ENCODE measurements at regions not wholly inside any gene's neighbourhood (a gene's known extent, or its start where the extent isn't known, plus 50 kb on each side); places are given as distances from the start of the nearest gene placed in this dataset.

DNA sequence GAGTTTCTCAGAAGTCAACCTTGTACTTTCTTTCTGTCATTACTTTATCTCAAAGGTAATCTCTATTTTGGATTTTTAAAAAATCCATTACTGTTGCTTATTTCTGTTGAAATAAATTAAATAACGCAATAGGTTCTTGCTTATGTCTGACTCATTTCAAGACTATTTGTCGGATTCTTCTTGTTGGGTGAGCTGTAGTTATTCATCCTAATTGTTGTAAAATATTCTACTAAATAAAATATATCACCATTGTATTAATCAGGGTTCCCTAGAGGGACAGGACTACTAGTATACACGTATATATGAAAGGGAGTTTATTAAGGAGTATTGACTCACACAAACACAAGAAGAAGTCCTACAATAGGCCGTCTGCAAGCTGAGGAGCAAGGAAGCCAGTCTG lies 403.9 kb upstream of the CYRIA start:
- no peaks in the 10 kb centered on the region for H3K27me3 Mint-ChIP-seq (ENCODE audit: low read depth)
- H3K36me3 Mint-ChIP-seq (ENCODE audit: low read depth), result no peaks in the 10 kb centered on the region
- H3K9me3 Mint-ChIP-seq, result peaks cover 6% of the 10 kb centered on the region
- no peak overlapping the region for H3K27ac Mint-ChIP-seq
- H3K4me1 Mint-ChIP-seq (ENCODE audit: low read depth), result no peaks in the 10 kb centered on the region
- H3K4me3 Mint-ChIP-seq, result no peak overlapping the region

GRCh38 chr2:17068021-17068420 lies 402.4 kb upstream of the CYRIA start:
- no peaks in the 10 kb centered on the region for H3K4me1 Mint-ChIP-seq (ENCODE audit: low read depth)
- H3K27me3 Mint-ChIP-seq (ENCODE audit: low read depth), result no peaks in the 10 kb centered on the region
- H3K4me3 Mint-ChIP-seq, result no peak overlapping the region
- peaks cover 6% of the 10 kb centered on the region for H3K9me3 Mint-ChIP-seq
- no peak overlapping the region for H3K27ac Mint-ChIP-seq
- no peaks in the 10 kb centered on the region for H3K36me3 Mint-ChIP-seq (ENCODE audit: low read depth)

DNA sequence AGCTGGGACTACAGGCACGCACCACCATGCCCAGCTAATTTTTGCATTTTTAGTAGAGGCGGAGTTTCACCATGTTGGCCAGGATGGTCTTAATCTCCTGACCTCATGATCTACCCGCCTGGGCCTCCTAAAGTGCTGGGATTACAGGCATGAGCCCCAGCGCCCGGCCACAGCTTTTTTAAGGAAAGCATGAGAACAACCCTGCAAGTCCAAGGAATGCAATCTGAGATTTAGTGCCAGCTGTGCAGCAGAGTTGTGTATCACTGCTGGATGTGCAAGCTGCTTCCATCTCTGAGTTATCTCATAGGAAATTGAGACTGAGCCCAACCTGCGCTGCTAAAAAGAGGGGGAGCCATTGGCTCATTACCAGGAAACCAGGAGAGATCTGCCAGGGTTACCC lies 399.9 kb upstream of the CYRIA start:
- peaks cover 3% of the 10 kb centered on the region for H3K9me3 Mint-ChIP-seq
- no peaks in the 10 kb centered on the region for H3K36me3 Mint-ChIP-seq (ENCODE audit: low read depth)

DNA sequence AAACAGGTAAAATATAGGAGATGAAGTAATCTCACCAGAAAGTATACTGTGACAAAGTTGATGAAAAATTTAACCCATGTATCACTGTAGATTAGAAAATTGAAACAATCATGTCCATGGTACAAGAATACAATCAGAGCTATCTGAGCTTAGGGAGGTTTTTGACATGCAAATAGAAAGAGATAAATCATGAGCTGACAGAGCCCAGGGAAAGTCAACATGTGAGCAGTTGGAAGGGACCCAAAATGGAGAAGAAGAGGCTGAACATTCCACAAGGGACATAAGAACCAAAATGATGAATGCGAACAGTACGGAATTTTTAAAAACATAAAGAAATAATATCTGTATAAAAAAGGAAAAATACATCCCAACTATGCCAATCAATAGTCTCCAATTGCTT lies 395.4 kb upstream of the CYRIA start:
- no peaks in the 10 kb centered on the region for H3K27me3 Mint-ChIP-seq (ENCODE audit: low read depth)
- H3K4me3 Mint-ChIP-seq, result no peak overlapping the region
- H3K4me1 Mint-ChIP-seq (ENCODE audit: low read depth), result no peaks in the 10 kb centered on the region
- no peaks in the 10 kb centered on the region for H3K9me3 Mint-ChIP-seq
- H3K27ac Mint-ChIP-seq, result no peak overlapping the region
- no peaks in the 10 kb centered on the region for H3K36me3 Mint-ChIP-seq (ENCODE audit: low read depth)

More for the DNA sequence above, 399.9 kb upstream of the CYRIA start:
- Mint-ChIP-seq H3K27me3 (ENCODE audit: low read depth) (no peaks in the 10 kb centered on the region), H3K4me3 (no peak overlapping the region), H3K27ac (no peak overlapping the region), H3K4me1 (ENCODE audit: low read depth) (no peaks in the 10 kb centered on the region)

DNA sequence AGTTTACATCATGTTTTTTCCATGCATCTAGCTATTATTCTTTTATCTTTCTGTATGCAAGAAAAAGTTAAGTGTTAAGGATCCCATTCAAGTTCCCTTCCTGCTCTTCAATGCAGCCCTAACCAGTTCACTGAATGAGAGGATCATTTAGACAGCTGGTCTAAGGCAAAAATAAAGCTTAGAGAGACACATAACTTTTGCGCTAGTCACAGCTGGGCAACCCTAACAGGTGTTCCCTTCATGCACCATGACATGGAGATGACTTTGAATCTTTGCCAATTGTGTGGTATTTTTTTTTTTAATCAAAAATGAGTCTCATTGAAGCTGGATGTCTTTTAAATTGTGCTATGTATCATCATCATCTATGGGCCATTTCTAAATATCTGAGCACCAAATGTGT lies 393.8 kb upstream of the CYRIA start:
- no peaks in the 10 kb centered on the region for H3K4me1 Mint-ChIP-seq (ENCODE audit: low read depth)
- no peaks in the 10 kb centered on the region for H3K36me3 Mint-ChIP-seq (ENCODE audit: low read depth)
- no peaks in the 10 kb centered on the region for H3K9me3 Mint-ChIP-seq
- H3K4me3 Mint-ChIP-seq, result no peak overlapping the region
- no peak overlapping the region for H3K27ac Mint-ChIP-seq
- no peaks in the 10 kb centered on the region for H3K27me3 Mint-ChIP-seq (ENCODE audit: low read depth)

DNA sequence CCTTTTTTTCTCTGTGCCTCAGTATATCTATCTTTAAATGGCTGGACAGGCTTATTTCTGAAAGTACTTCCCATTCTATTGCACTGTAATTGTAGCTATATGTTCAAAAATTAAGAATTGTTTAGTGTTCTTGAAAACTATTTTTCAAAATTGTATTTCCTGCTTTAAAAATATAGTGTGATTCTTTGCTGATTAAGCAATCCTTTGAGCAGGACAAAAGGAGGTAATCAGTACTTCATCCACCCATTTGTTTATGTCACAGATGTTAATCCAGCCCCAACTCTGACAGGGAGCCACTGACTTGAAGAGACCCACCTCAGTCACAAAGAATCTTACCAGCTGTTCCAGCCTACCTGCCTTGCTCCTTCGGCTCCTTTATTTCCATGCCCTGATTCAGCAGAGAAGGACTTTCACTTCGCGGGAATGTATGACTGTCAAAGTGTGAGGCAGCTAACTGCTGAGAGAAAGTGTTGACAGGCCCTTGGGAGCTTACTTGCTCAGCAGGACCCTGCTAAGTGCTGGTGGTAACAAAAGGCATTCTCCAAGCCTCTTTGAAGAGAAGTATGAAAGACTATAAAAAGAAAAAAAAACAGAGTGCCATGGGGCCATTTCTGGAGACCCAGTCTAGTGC lies 393.3 kb upstream of the CYRIA start:
- Mint-ChIP-seq H3K9me3 (no peaks in the 10 kb centered on the region), H3K27me3 (ENCODE audit: low read depth) (no peaks in the 10 kb centered on the region), H3K27ac (no peak overlapping the region), H3K36me3 (ENCODE audit: low read depth) (no peaks in the 10 kb centered on the region), H3K4me1 (ENCODE audit: low read depth) (no peaks in the 10 kb centered on the region), H3K4me3 (no peak overlapping the region)

GRCh38 chr2:17057109-17058017 lies 391.7 kb upstream of the CYRIA start:
- Mint-ChIP-seq H3K36me3 (ENCODE audit: low read depth) (no peaks in the 10 kb centered on the region), H3K27ac (no peak overlapping the region), H3K4me1 (ENCODE audit: low read depth) (no peaks in the 10 kb centered on the region), H3K9me3 (no peaks in the 10 kb centered on the region), H3K4me3 (no peak overlapping the region), H3K27me3 (ENCODE audit: low read depth) (no peaks in the 10 kb centered on the region)

- H3K27me3 Mint-ChIP-seq (ENCODE audit: low read depth), result no peaks in the 10 kb centered on the region
These were observed 390.6 kb upstream of the CYRIA start for GRCh38 chr2:17056236-17056635.

DNA sequence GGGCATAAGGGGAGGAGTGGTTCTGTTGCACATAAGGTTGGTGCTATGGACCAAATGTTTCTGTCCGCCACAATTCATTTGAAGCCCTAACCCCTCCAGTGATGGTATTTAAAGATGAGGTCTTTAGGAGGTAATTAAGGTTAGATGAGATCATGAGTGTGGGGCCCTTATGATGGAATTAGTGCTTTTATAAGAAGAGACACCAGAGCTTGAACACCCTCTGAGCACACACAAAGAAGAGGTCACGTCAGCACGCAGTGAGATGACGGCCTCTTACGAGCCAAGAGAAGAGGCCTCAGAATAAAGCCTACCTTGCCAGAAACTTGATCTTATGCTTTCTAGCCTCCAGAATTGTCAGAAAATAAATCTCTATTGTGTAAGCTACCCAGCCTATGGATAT lies 386.4 kb upstream of the CYRIA start:
- no peaks in the 10 kb centered on the region for H3K4me1 Mint-ChIP-seq (ENCODE audit: low read depth)
- no peaks in the 10 kb centered on the region for H3K36me3 Mint-ChIP-seq (ENCODE audit: low read depth)
- H3K9me3 Mint-ChIP-seq, result no peaks in the 10 kb centered on the region
- no peaks in the 10 kb centered on the region for H3K27me3 Mint-ChIP-seq (ENCODE audit: low read depth)
- H3K27ac Mint-ChIP-seq, result no peak overlapping the region
- no peak overlapping the region for H3K4me3 Mint-ChIP-seq

More at GRCh38 chr2:17056236-17056635, 390.6 kb upstream of the CYRIA start:
- no peaks in the 10 kb centered on the region for H3K4me1 Mint-ChIP-seq (ENCODE audit: low read depth)
- H3K36me3 Mint-ChIP-seq (ENCODE audit: low read depth), result no peaks in the 10 kb centered on the region
- no peak overlapping the region for H3K4me3 Mint-ChIP-seq
- H3K27ac Mint-ChIP-seq, result no peak overlapping the region
- H3K9me3 Mint-ChIP-seq, result no peaks in the 10 kb centered on the region

DNA sequence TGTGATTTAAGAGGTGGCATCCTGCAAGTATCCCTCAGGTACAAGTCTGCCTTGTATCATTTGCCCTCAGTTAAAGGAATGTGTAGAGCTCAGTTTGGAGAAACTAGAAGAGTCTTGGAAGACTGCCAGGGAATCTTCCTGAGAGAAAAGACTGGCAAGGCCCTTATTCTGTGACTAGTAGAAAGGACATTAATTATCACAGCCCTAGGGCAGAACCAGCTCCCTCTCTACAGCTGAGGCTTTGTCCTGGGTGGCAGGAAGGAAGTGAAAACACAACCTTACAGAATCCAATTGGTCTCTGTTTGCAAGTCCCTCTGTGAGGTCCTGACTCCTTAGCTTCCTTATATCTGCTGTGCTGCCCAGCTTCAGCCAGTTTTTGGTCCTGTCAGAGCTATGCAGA lies 385.9 kb upstream of the CYRIA start:
- Mint-ChIP-seq H3K9me3 (no peaks in the 10 kb centered on the region), H3K27ac (no peak overlapping the region), H3K27me3 (ENCODE audit: low read depth) (no peaks in the 10 kb centered on the region), H3K36me3 (ENCODE audit: low read depth) (no peaks in the 10 kb centered on the region), H3K4me3 (no peak overlapping the region), H3K4me1 (ENCODE audit: low read depth) (no peaks in the 10 kb centered on the region)

DNA sequence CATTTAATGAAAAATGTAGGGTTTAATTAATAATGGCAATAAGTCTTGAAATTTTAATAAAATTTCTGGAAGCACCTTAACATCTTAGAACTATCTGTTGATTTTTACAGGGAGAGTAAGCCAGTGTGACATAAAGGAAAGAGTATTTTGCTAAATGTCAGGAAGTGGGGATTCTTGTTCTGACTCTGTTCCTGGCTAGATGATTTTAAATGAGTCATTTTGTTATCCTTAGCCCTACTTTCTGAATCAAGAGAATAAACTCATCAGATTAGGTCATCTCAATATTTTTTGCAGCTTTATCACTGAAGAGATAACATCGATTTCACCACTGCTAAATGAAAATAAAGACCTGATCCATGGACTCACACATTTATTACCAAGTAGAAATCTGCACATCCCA lies 377.5 kb upstream of the CYRIA start:
- no peak overlapping the region for H3K27ac Mint-ChIP-seq
- no peaks in the 10 kb centered on the region for H3K27me3 Mint-ChIP-seq (ENCODE audit: low read depth)
- H3K9me3 Mint-ChIP-seq, result peaks cover 13% of the 10 kb centered on the region
- no peak overlapping the region for H3K4me3 Mint-ChIP-seq
- no peaks in the 10 kb centered on the region for H3K36me3 Mint-ChIP-seq (ENCODE audit: low read depth)
- no peaks in the 10 kb centered on the region for H3K4me1 Mint-ChIP-seq (ENCODE audit: low read depth)

DNA sequence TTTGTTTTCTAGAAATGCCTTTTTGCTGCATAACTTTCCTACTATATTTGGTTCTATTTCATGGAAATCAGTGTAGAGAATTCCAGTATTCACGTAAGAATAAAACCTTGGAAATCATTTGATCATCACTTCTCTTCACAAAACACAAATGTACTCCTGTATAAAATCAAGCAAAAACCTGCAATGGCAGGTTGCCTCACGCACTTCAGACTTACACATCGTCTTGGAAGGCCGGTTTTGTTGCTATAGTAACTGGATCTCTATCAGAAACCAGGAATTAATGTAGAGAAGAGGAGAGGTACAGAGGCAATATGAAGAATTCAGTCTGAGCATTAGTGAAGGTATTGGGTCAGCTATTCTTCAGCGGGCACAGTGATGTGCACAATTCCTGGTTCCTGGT lies 370.7 kb upstream of the CYRIA start:
- no peaks in the 10 kb centered on the region for H3K36me3 Mint-ChIP-seq (ENCODE audit: low read depth)
- H3K27me3 Mint-ChIP-seq (ENCODE audit: low read depth), result no peaks in the 10 kb centered on the region
- no peaks in the 10 kb centered on the region for H3K9me3 Mint-ChIP-seq
- H3K4me3 Mint-ChIP-seq, result no peak overlapping the region
- no peak overlapping the region for H3K27ac Mint-ChIP-seq
- H3K4me1 Mint-ChIP-seq (ENCODE audit: low read depth), result no peaks in the 10 kb centered on the region

DNA sequence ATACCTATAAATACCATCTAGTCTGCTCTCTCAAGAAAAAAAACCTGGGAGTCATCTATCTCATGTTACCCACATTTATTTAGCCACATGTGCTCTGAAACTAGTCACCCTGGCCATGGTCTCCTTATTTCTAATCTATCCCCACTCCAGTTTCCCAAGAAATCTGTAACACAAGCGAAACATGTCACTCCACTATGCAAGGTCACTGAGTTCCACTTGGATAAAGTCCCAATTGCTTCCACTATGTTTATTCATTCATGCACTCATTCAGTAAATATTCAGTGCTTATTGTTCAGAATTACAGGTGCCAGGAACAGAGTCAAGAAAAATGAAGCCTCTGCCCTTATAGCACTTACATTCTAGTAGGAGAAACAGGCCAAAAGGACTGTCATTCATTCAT lies 369.4 kb upstream of the CYRIA start:
- Mint-ChIP-seq H3K9me3 (no peaks in the 10 kb centered on the region), H3K4me3 (no peak overlapping the region), H3K27ac (no peak overlapping the region), H3K27me3 (ENCODE audit: low read depth) (no peaks in the 10 kb centered on the region), H3K4me1 (ENCODE audit: low read depth) (no peaks in the 10 kb centered on the region), H3K36me3 (ENCODE audit: low read depth) (no peaks in the 10 kb centered on the region)

- no peaks in the 10 kb centered on the region for H3K27me3 Mint-ChIP-seq (ENCODE audit: low read depth)
- no peaks in the 10 kb centered on the region for H3K36me3 Mint-ChIP-seq (ENCODE audit: low read depth)
- H3K9me3 Mint-ChIP-seq, result no peaks in the 10 kb centered on the region
- H3K4me3 Mint-ChIP-seq, result no peak overlapping the region
- H3K4me1 Mint-ChIP-seq (ENCODE audit: low read depth), result no peaks in the 10 kb centered on the region
- H3K27ac Mint-ChIP-seq, result no peak overlapping the region
These were observed 364.4 kb upstream of the CYRIA start for GRCh38 chr2:17030047-17030446.

GRCh38 chr2:17012297-17012696 lies 346.7 kb upstream of the CYRIA start:
- Mint-ChIP-seq H3K27me3 (ENCODE audit: low read depth) (no peaks in the 10 kb centered on the region), H3K36me3 (ENCODE audit: low read depth) (no peaks in the 10 kb centered on the region), H3K4me1 (ENCODE audit: low read depth) (no peaks in the 10 kb centered on the region), H3K9me3 (peaks cover 3% of the 10 kb centered on the region), H3K4me3 (no peak overlapping the region), H3K27ac (no peak overlapping the region)
